ENCODE measurements at regions not wholly inside any gene's neighbourhood (a gene's known extent, or its start where the extent isn't known, plus 50 kb on each side); places are given as distances from the start of the nearest gene placed in this dataset.

DNA sequence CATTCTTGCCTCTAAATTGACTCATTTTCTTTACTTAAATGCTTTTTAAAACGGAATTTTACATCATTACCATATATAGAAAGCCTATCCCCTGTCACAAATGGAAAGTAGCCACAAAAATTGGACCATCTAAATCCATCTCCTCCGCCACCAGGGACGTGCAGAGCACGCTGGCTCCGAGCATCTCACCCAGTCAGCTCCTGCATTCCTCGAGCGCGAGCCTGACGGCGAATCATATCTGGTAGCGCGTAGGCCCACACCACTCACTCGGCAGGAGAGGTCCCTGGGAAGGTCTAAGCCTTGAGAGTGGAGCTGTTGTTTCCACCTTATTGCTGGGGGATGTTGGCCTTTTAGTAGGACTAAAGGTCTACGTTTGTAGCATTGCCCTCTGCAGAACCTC, 152.4 kb downstream of the TRIM29 start:
- TF ChIP-seq EP300 (IDR thresholded peaks at IDR 0.05): no peak
- TF ChIP-seq POLR2A (IDR thresholded peaks at IDR 0.05): no peak
- TF ChIP-seq, protein P1, sequence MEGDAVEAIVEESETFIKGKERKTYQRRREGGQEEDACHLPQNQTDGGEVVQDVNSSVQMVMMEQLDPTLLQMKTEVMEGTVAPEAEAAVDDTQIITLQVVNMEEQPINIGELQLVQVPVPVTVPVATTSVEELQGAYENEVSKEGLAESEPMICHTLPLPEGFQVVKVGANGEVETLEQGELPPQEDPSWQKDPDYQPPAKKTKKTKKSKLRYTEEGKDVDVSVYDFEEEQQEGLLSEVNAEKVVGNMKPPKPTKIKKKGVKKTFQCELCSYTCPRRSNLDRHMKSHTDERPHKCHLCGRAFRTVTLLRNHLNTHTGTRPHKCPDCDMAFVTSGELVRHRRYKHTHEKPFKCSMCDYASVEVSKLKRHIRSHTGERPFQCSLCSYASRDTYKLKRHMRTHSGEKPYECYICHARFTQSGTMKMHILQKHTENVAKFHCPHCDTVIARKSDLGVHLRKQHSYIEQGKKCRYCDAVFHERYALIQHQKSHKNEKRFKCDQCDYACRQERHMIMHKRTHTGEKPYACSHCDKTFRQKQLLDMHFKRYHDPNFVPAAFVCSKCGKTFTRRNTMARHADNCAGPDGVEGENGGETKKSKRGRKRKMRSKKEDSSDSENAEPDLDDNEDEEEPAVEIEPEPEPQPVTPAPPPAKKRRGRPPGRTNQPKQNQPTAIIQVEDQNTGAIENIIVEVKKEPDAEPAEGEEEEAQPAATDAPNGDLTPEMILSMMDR (IDR thresholded peaks at IDR 0.05): no peak
